Brain microvascular endothelial cell (primary cell): ENCODE measurements at regions not wholly inside any gene's neighbourhood (a gene's known extent, or its start where the extent isn't known, plus 50 kb on each side); places are given as distances from the start of the nearest gene placed in this dataset.

Source experiments
- DNase-seq: peaks from one replicate; pipeline ENCODE4 v3.0.0-alpha.2; 2020
- H3K27ac ChIP-seq: fragments of 250-450 bp; sonication (Bioruptor Pico); 2 replicates; pipeline ENCODE4 v1.5.1; 2020; ENCODE audit warnings: mild to moderate bottlenecking, moderate library complexity
- H3K27me3 ChIP-seq: fragments of 250-450 bp; sonication (Bioruptor Pico); replicated peaks from 2 replicates; pipeline ENCODE4 v1.5.1; 2020; ENCODE audit warnings: mild to moderate bottlenecking
- H3K36me3 ChIP-seq: fragments of 250-450 bp; sonication (Bioruptor Pico); replicated peaks from 2 replicates; pipeline ENCODE4 v1.5.1; 2020; ENCODE audit warnings: mild to moderate bottlenecking
- H3K4me3 ChIP-seq: 2 replicates; pipeline ENCODE4 v1.5.1; 2011; ENCODE audit warnings: low read depth, mild to moderate bottlenecking, control low read depth, low read length, moderate library complexity
- CTCF ChIP-seq: IDR thresholded peaks from 2 replicates; pipeline ENCODE4 v1.5.1; 2011; ENCODE audit warnings: low read depth, mild to moderate bottlenecking, moderate library complexity, low read length, control low read depth, inconsistent platforms; ENCODE audit errors: missing control alignments
- in situ Hi-C: cut with HindIII; loops from 2 replicates; pipeline ENCODE4 v1.10.0; 2017; ENCODE audit warnings: low sequenced_read_pairs, low pct_ligation_motif_present

GRCh38 chr20:23222531-23223200 is 127.9 kb upstream of the NXT1 start:
- no peak for DNase-seq
- H3K27me3 ChIP-seq: no peaks in the 10 kb centered on the region
- no peak overlapping the region for H3K4me3 ChIP-seq
- no peaks in the 10 kb centered on the region for H3K36me3 ChIP-seq
- no peak for TF ChIP-seq CTCF
- in situ Hi-C loops: no loop called here
- no peak overlapping the region for H3K27ac ChIP-seq

GRCh38 chr20:23217023-23217422 is 130.9 kb upstream of the CD93 start:
- Histone ChIP-seq H3K27ac (no peak overlapping the region), H3K36me3 (no peaks in the 10 kb centered on the region), H3K4me3 (no peak overlapping the region), H3K27me3 (no peaks in the 10 kb centered on the region)
- TF ChIP-seq CTCF: no peak
- in situ Hi-C loops: no loop called here
- DNase-seq: no peak

DNA sequence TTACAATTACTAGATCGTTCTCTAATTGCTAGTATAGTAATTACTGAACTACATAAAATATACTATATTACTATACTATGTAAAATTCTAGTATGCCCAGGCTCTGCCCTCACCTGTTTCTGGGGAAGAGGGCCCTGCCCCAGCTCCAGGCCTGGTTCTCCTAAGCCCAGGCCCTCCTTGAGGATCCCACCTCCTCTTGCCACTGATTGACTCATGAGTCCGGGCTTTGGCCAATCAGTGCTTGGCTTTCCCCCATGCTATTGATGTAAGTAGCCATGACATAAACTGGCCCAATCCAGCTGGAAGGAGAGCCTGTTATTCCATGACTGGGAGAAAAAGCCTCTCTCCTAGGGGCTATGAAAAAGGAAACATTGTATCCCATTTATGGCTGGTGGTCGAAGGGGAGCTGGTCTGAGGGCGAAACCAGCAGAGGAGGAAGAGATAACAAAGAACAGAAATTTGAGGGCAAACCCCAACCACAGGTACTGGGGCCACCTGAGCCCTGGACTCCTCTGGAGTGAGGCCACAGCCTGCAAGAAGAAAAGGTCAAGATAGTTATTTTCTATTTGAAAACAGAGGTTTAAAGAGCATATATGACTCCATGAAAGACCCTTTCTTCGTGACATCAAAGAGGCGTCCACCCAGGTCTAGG is 129.3 kb upstream of the CD93 start:
- in situ Hi-C loops: no loop called here
- H3K4me3 ChIP-seq: no peak overlapping the region
- no peak for DNase-seq
- TF ChIP-seq CTCF: no peak
- H3K36me3 ChIP-seq: no peaks in the 10 kb centered on the region
- no peak overlapping the region for H3K27ac ChIP-seq
- no peaks in the 10 kb centered on the region for H3K27me3 ChIP-seq

- no peak for DNase-seq
- H3K36me3 ChIP-seq: no peaks in the 10 kb centered on the region
- in situ Hi-C loops: no loop called here
- H3K27ac ChIP-seq: no peak overlapping the region
- no peak overlapping the region for H3K4me3 ChIP-seq
- no peak for TF ChIP-seq CTCF
- H3K27me3 ChIP-seq: no peaks in the 10 kb centered on the region
These were observed 128.8 kb upstream of the CD93 start for GRCh38 chr20:23214903-23215302.

DNA sequence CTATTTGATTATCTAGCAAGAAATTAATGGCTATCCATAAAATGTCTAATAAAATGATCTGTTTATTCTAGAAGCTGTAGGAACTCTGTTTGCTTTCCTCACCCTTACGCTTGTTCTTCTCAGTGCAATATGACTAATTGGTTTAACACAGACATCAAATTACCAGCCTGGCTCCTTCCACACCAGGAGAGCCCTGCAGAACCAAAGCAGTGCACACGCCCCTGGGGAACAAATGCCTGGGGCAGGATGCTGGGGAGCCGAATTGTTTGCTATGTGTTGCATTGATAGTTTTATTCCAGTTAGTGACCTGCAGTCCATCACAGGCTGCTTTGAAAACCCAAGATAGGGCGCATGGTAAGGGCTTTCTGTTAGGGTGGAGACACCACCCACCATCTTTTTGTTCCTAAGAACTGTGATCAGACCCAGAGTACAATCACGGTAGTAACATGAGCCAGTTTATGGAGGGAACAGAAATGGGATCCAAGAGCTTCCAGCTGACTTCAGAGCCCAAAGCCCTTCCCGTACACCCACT is 126.4 kb upstream of the CD93 start:
- no peak for DNase-seq
- no peak overlapping the region for H3K4me3 ChIP-seq
- no peaks in the 10 kb centered on the region for H3K36me3 ChIP-seq
- no peak overlapping the region for H3K27ac ChIP-seq
- no peak for TF ChIP-seq CTCF
- in situ Hi-C loops: no loop called here
- H3K27me3 ChIP-seq: no peaks in the 10 kb centered on the region
